GM23338 (cell line): ENCODE measurements at regions not wholly inside any gene's neighbourhood (a gene's known extent, or its start where the extent isn't known, plus 50 kb on each side); places are given as distances from the start of the nearest gene placed in this dataset.
"Not testable (repeated sequence)": the region's sequence is repeated elsewhere in the genome, so short reads cannot be mapped to it uniquely, and the experiment has no call there.

Experiments
- ATAC-seq: fragments of 200-7000 bp; cut with Tn5 transposase; 3 replicates; pipeline ENCODE4 v1.9.1; 2020
- DNase-seq: peaks from one replicate; pipeline ENCODE4 v3.0.0-alpha.2; 2015; ENCODE audit warnings: low spot score
- H2AFZ ChIP-seq: fragments of 200-600 bp; sonication (generic); 2 replicates; pipeline ENCODE4 v1.8.0; 2016; ENCODE audit warnings: antibody characterized with exemption, mild to moderate bottlenecking, moderate library complexity
- H3F3A ChIP-seq: fragments of 200-600 bp; sonication (generic); replicated peaks from 2 replicates; pipeline ENCODE4 v1.8.0; 2017; ENCODE audit warnings: antibody characterized with exemption, mixed run types, low read depth
- H3K27ac ChIP-seq: fragments of 200-600 bp; sonication (generic); 2 replicates; pipeline ENCODE4 v1.6.1; 2016; ENCODE audit warnings: low read depth
- H3K27me3 ChIP-seq: fragments of 200-600 bp; sonication (generic); 2 replicates; pipeline ENCODE4 v1.8.0; 2016; ENCODE audit warnings: mild to moderate bottlenecking, mixed run types, moderate library complexity; ENCODE audit not compliant: insufficient read depth
- H3K36me3 ChIP-seq: fragments of 200-600 bp; sonication (generic); 2 replicates; pipeline ENCODE4 v1.8.0; 2016; ENCODE audit warnings: mild to moderate bottlenecking; ENCODE audit not compliant: insufficient read depth
- H3K4me1 ChIP-seq: fragments of 200-600 bp; sonication (generic); 2 replicates; pipeline ENCODE4 v1.8.0; 2016; ENCODE audit warnings: mild to moderate bottlenecking, moderate library complexity; ENCODE audit not compliant: insufficient read depth
- H3K4me2 ChIP-seq: fragments of 200-600 bp; sonication (generic); 2 replicates; pipeline ENCODE4 v1.7.1; 2017; ENCODE audit warnings: mixed run types
- H3K4me3 ChIP-seq: fragments of 200-600 bp; sonication (generic); 2 replicates; pipeline ENCODE4 v1.6.1; 2016; ENCODE audit warnings: mixed run types
- H3K79me2 ChIP-seq: fragments of 200-600 bp; sonication (generic); replicated peaks from 2 replicates; pipeline ENCODE4 v1.8.0; 2017; ENCODE audit warnings: mild to moderate bottlenecking; ENCODE audit not compliant: insufficient read depth
- H3K9me2 ChIP-seq: fragments of 200-600 bp; sonication (generic); 2 replicates; pipeline ENCODE4 v1.8.0; 2017; ENCODE audit not compliant: insufficient read depth
- H4K20me1 ChIP-seq: fragments of 200-600 bp; sonication (generic); replicated peaks from 2 replicates; pipeline ENCODE4 v1.8.0; 2017; ENCODE audit warnings: mild to moderate bottlenecking; ENCODE audit not compliant: insufficient read depth
- H3K27ac Mint-ChIP-seq: 2 replicates; pipeline ENCODE4 v1.8.0; 2020; ENCODE audit warnings: inconsistent platforms, mild to moderate bottlenecking, moderate library complexity, mixed read lengths
- H3K27me3 Mint-ChIP-seq: 3 replicates; pipeline ENCODE4 v1.8.0; 2022; ENCODE audit warnings: low read depth, mild to moderate bottlenecking, moderate library complexity, mixed read lengths, inconsistent platforms; ENCODE audit not compliant: insufficient read depth, poor library complexity
- H3K36me3 Mint-ChIP-seq: 3 replicates; pipeline ENCODE4 v1.8.0; 2021; ENCODE audit warnings: low read depth, mild to moderate bottlenecking, inconsistent platforms, moderate library complexity, mixed read lengths
- H3K4me1 Mint-ChIP-seq: 3 replicates; pipeline ENCODE4 v1.8.0; 2020; ENCODE audit warnings: mild to moderate bottlenecking, inconsistent platforms, mixed read lengths
- H3K4me3 Mint-ChIP-seq: 3 replicates; pipeline ENCODE4 v1.8.0; 2021; ENCODE audit warnings: moderate library complexity, mild to moderate bottlenecking, inconsistent platforms, mixed read lengths
- H3K9me3 Mint-ChIP-seq: 3 replicates; pipeline ENCODE4 v1.8.0; 2020; ENCODE audit warnings: moderate library complexity, mild to moderate bottlenecking, inconsistent platforms, mixed read lengths
- CREB1 ChIP-seq: fragments of 250-450 bp; sonication (Bioruptor Pico); IDR thresholded peaks from 2 replicates; pipeline ENCODE4 v1.5.0; 2020; ENCODE audit warnings: low read depth, mild to moderate bottlenecking, moderate library complexity
- CTCF ChIP-seq, 2 experiments: fragments of 200-600 bp in 1 of 2; sonication (generic) in 1 of 2; conservative IDR thresholded peaks; 2 replicates each; pipeline versions ENCODE4 v1.5.1 to v1.6.1; 2016 to 2017; ENCODE audit warnings: antibody characterized with exemption in 2 of 2, low read depth in 2 of 2, mild to moderate bottlenecking in 2 of 2, moderate library complexity in 1 of 2
- EZH2 ChIP-seq: fragments of 200-600 bp; sonication (generic); IDR thresholded peaks from one replicate; pipeline ENCODE4 v1.8.0; 2017; ENCODE audit warnings: antibody characterized with exemption, mild to moderate bottlenecking, low read depth; ENCODE audit not compliant: unreplicated experiment
- EZH2phosphoT487 ChIP-seq: fragments of 200-600 bp; sonication (generic); IDR thresholded peaks from one replicate; pipeline ENCODE4 v1.8.1; 2018; ENCODE audit warnings: antibody characterized with exemption; ENCODE audit not compliant: unreplicated experiment
- JUNB ChIP-seq: IDR thresholded peaks from one replicate; pipeline ENCODE4 v1.6.1; 2016; ENCODE audit warnings: antibody characterized with exemption; ENCODE audit not compliant: unreplicated experiment
- NANOG ChIP-seq: IDR thresholded peaks from 2 replicates; pipeline ENCODE4 v1.6.1; 2016; ENCODE audit warnings: antibody characterized with exemption, borderline replicate concordance
- POLR2AphosphoS5 ChIP-seq: IDR thresholded peaks from 2 replicates; pipeline ENCODE4 v1.6.1; 2016; ENCODE audit warnings: antibody characterized with exemption, low read depth
- STAT1 ChIP-seq: IDR thresholded peaks from one replicate; pipeline ENCODE4 v1.6.1; 2016; ENCODE audit warnings: antibody characterized with exemption; ENCODE audit not compliant: unreplicated experiment
- ZNF114 ChIP-seq: fragments of 250-450 bp; sonication (Bioruptor Pico); IDR thresholded peaks from 2 replicates; pipeline ENCODE4 v1.5.0; 2020; ENCODE audit warnings: mild to moderate bottlenecking, moderate library complexity
- ZNF331 ChIP-seq: fragments of 250-450 bp; sonication (Bioruptor Pico); IDR thresholded peaks from 2 replicates; pipeline ENCODE4 v1.5.0; 2020; ENCODE audit warnings: low read depth, mild to moderate bottlenecking, moderate library complexity
- TF ChIP-seq, protein P1 (sequence below): IDR thresholded peaks from 2 replicates; pipeline ENCODE4 v1.6.1; 2016; ENCODE audit warnings: antibody characterized with exemption

DNA sequence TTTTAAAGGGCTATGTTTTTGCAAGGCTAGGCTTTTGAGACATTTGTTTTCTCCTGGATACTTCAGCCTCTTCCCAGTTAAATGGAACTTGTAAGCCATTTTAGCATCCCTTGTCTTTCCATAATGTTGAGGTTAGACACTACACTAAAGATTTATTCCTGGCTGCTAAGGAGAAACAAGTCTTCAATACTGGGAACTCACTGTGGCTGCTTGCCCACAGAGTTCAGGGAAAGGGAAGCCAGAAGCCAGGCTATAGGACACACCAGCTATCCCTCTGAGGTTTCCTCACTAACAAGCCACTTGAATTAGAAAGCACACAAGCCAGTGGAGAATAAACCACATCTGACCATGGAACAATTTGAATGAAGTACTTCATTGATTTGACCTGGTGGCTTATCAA is 421.7 kb upstream of the CHRM2 start:
- Histone ChIP-seq H3K4me1 (no peaks in the 10 kb centered on the region), H3K9me2 (no peaks in the 10 kb centered on the region; the same call in 1 of the 2 replicates), H4K20me1 (no peaks in the 10 kb centered on the region), H3K27me3 (no peaks in the 10 kb centered on the region), H3K36me3 (no peaks in the 10 kb centered on the region), H3K27ac (no peak overlapping the region), H3K79me2 (no peaks in the 10 kb centered on the region), H3K4me2 (no peak overlapping the region), H3K4me3 (no peak overlapping the region), H3F3A (no peaks in the 10 kb centered on the region), H2AFZ (no peak overlapping the region)
- Mint-ChIP-seq H3K4me3 (no peak overlapping the region), H3K27ac (no peak overlapping the region), H3K4me1 (no peaks in the 10 kb centered on the region), H3K9me3 (peaks cover 4% of the 10 kb centered on the region; the same call in 1 of the 3 replicates), H3K36me3 (no peaks in the 10 kb centered on the region), H3K27me3 (no peaks in the 10 kb centered on the region)
- TF ChIP-seq EZH2phosphoT487: no peak
- TF ChIP-seq EZH2: no peak
- DNase-seq (no peak), ATAC-seq (no peak)

GRCh38 chr7:136441835-136442234 is 426.6 kb upstream of the CHRM2 start:
- Mint-ChIP-seq H3K36me3 (no peaks in the 10 kb centered on the region), H3K4me3 (no peak overlapping the region), H3K4me1 (no peaks in the 10 kb centered on the region), H3K27me3 (peaks cover 2% of the 10 kb centered on the region), H3K27ac (no peak overlapping the region), H3K9me3 (no peaks in the 10 kb centered on the region)
- Histone ChIP-seq H4K20me1 (no peaks in the 10 kb centered on the region), H3K4me2 (no peak overlapping the region), H3K36me3 (no peaks in the 10 kb centered on the region), H3K9me2 (no peaks in the 10 kb centered on the region), H3K27ac (no peak overlapping the region), H2AFZ (no peak overlapping the region), H3K27me3 (no peaks in the 10 kb centered on the region), H3K4me1 (no peaks in the 10 kb centered on the region), H3K4me3 (no peak overlapping the region), H3F3A (no peaks in the 10 kb centered on the region), H3K79me2 (no peaks in the 10 kb centered on the region)
- no peak for DNase-seq
- no peak for TF ChIP-seq STAT1
- TF ChIP-seq JUNB: no peak
- TF ChIP-seq CTCF (conservative IDR thresholded peaks at IDR 0.05; ENCODE audit: low read depth in 2 of 2): no peak
- no peak for TF ChIP-seq ZNF114
- no peak for TF ChIP-seq POLR2AphosphoS5
- TF ChIP-seq EZH2phosphoT487: no peak
- TF ChIP-seq NANOG: no peak
- no peak for TF ChIP-seq ZNF331
- no peak for TF ChIP-seq CREB1 (CRISPR knock-in tag)
- no peak for TF ChIP-seq EZH2
- TF ChIP-seq, protein P1, sequence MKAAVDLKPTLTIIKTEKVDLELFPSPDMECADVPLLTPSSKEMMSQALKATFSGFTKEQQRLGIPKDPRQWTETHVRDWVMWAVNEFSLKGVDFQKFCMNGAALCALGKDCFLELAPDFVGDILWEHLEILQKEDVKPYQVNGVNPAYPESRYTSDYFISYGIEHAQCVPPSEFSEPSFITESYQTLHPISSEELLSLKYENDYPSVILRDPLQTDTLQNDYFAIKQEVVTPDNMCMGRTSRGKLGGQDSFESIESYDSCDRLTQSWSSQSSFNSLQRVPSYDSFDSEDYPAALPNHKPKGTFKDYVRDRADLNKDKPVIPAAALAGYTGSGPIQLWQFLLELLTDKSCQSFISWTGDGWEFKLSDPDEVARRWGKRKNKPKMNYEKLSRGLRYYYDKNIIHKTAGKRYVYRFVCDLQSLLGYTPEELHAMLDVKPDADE: no peak
- no peak for ATAC-seq

GRCh38 chr7:136431736-136432135 is 436.7 kb upstream of the CHRM2 start:
- DNase-seq, H3K4me1 Mint-ChIP-seq, H3K79me2 ChIP-seq, H2AFZ ChIP-seq, H3K4me3 ChIP-seq, H3K4me3 Mint-ChIP-seq, H3K27me3 ChIP-seq, H3K9me2 ChIP-seq, H3K9me3 Mint-ChIP-seq, H3K27me3 Mint-ChIP-seq, H3K27ac Mint-ChIP-seq, H3K36me3 Mint-ChIP-seq, H3K27ac ChIP-seq, H3K4me1 ChIP-seq, H3K36me3 ChIP-seq, ATAC-seq, H4K20me1 ChIP-seq, H3F3A ChIP-seq, H3K4me2 ChIP-seq: not testable (repeated sequence)
